Cardiac fibroblast (primary cell): ENCODE measurements at regions not wholly inside any gene's neighbourhood (a gene's known extent, or its start where the extent isn't known, plus 50 kb on each side); places are given as distances from the start of the nearest gene placed in this dataset.

ENCODE experiments used
- DNase-seq, 2 donors: peaks; one replicate each; pipeline versions ENCODE4 v3.0.0 to v3.0.0-alpha.2; 2010; ENCODE audit warnings: low read depth in 2 of 2
- H3K4me3 ChIP-seq, 2 donors: replicated peaks in 1 of 2; 1 replicate in 1 of 2; 2 replicates in 1 of 2; pipeline ENCODE4 v1.5.1; 2011; ENCODE audit warnings: low read depth in 2 of 2, low read length in 2 of 2, mild to moderate bottlenecking in 2 of 2, moderate library complexity in 1 of 2
- CTCF ChIP-seq: IDR thresholded peaks from one replicate; pipeline ENCODE4 v1.5.1; 2011; ENCODE audit warnings: low read depth, mild to moderate bottlenecking, low read length, inconsistent platforms

- no peak overlapping the region for H3K4me3 ChIP-seq
- TF ChIP-seq CTCF: no peak
- peak; percentile 2 to 36 for DNase-seq
Measured at GRCh38 chr11:56911312-56911711, 77.4 kb upstream of the OR5AK2 start.

GRCh38 chr11:56910785-56911184 lies 77.9 kb upstream of the OR5AK2 start:
- TF ChIP-seq CTCF: no peak
- H3K4me3 ChIP-seq: no peak overlapping the region
- peak; percentile 6 to 33 for DNase-seq

GRCh38 chr11:56910046-56910773 lies 78.5 kb upstream of the OR5AK2 start:
- no peak for DNase-seq
- no peak for TF ChIP-seq CTCF
- no peak overlapping the region for H3K4me3 ChIP-seq

- DNase-seq: no peak
- no peak overlapping the region for H3K4me3 ChIP-seq
- TF ChIP-seq CTCF: no peak
Measured at GRCh38 chr11:56909563-56909962, 79.2 kb upstream of the OR5AK2 start.

GRCh38 chr11:56909080-56909479 lies 79.6 kb upstream of the OR5AK2 start:
- no peak for DNase-seq
- no peak overlapping the region for H3K4me3 ChIP-seq
- TF ChIP-seq CTCF: no peak

- no peak for TF ChIP-seq CTCF
- no peak overlapping the region for H3K4me3 ChIP-seq
- DNase-seq: no peak
Measured at GRCh38 chr11:56906683-56907148, 82.0 kb upstream of the OR5AK2 start.

- DNase-seq: no peak
- H3K4me3 ChIP-seq: no peak overlapping the region
- no peak for TF ChIP-seq CTCF
Measured at GRCh38 chr11:56905936-56906335, 82.8 kb upstream of the OR5AK2 start.
